HG02852 (cell line): ENCODE measurements at regions not wholly inside any gene's neighbourhood (a gene's known extent, or its start where the extent isn't known, plus 50 kb on each side); places are given as distances from the start of the nearest gene placed in this dataset.
"Not testable (repeated sequence)": the region's sequence is repeated elsewhere in the genome, so short reads cannot be mapped to it uniquely, and the experiment has no call there.

Experiments used
- ATAC-seq: cut with Tn5 transposase; IDR thresholded peaks from one replicate; pipeline ENCODE4 v1.9.1; 2021; ENCODE audit warnings: mild to moderate bottlenecking, moderate library complexity; ENCODE audit not compliant: unreplicated experiment

GRCh38 chr4:130855533-130855932 is 1759.6 kb downstream of the C4orf33 start:
- no peak for ATAC-seq

- no peak for ATAC-seq
These were observed 1764.0 kb downstream of the C4orf33 start for GRCh38 chr4:130859991-130860390.

GRCh38 chr4:130896920-130897319 is 1801.0 kb downstream of the C4orf33 start:
- ATAC-seq, result no peak

- ATAC-seq, result no peak
These were observed 1805.4 kb downstream of the C4orf33 start for GRCh38 chr4:130901321-130901720.

- no peak for ATAC-seq
These were observed 1827.0 kb downstream of the C4orf33 start for GRCh38 chr4:130922955-130923354.

- no peak for ATAC-seq
These were observed 1859.6 kb downstream of the C4orf33 start for GRCh38 chr4:130955520-130955919.

- ATAC-seq, result no peak
These were observed 1889.4 kb downstream of the C4orf33 start for GRCh38 chr4:130985371-130985770.

- no peak for ATAC-seq
These were observed 1900.0 kb downstream of the C4orf33 start for GRCh38 chr4:130995988-130996387.

- ATAC-seq, result no peak
These were observed 1905.4 kb downstream of the C4orf33 start for GRCh38 chr4:131001371-131001770.

GRCh38 chr4:131002132-131002531 is 1906.2 kb downstream of the C4orf33 start:
- ATAC-seq, result no peak

- ATAC-seq, result no peak
These were observed 1910.4 kb downstream of the C4orf33 start for GRCh38 chr4:131006388-131006787.

GRCh38 chr4:131011961-131012360 is 1916.0 kb downstream of the C4orf33 start:
- not testable (repeated sequence) for ATAC-seq

- ATAC-seq, result no peak
These were observed 1917.3 kb downstream of the C4orf33 start for GRCh38 chr4:131013226-131013625.

GRCh38 chr4:131026771-131027170 is 1930.8 kb downstream of the C4orf33 start:
- ATAC-seq, result no peak

- no peak for ATAC-seq
These were observed 1948.4 kb downstream of the C4orf33 start for GRCh38 chr4:131044368-131044767.

- no peak for ATAC-seq
These were observed 1950.9 kb downstream of the C4orf33 start for GRCh38 chr4:131046821-131047220.

GRCh38 chr4:131052646-131053045 is 1956.7 kb downstream of the C4orf33 start:
- ATAC-seq, result no peak

GRCh38 chr4:131054489-131055019 is 1958.6 kb downstream of the C4orf33 start:
- ATAC-seq, result no peak

GRCh38 chr4:131061734-131062133 is 1965.8 kb downstream of the C4orf33 start:
- no peak for ATAC-seq

GRCh38 chr4:131063878-131064277 is 1967.9 kb downstream of the C4orf33 start:
- no peak for ATAC-seq

- no peak for ATAC-seq
These were observed 1985.1 kb downstream of the C4orf33 start for GRCh38 chr4:131081069-131081468.

GRCh38 chr4:131084997-131085396 is 1989.0 kb downstream of the C4orf33 start:
- no peak for ATAC-seq

- ATAC-seq, result no peak
These were observed 1995.9 kb downstream of the C4orf33 start for GRCh38 chr4:131091896-131092295.
